Stomach (tissue), 4 donors: ENCODE measurements at regions not wholly inside any gene's neighbourhood (a gene's known extent, or its start where the extent isn't known, plus 50 kb on each side); places are given as distances from the start of the nearest gene placed in this dataset.

Experiments used
- CTCF ChIP-seq, 7 experiments: fragments of 450-650 bp in 4 of 7; fragments of 200-600 bp in 3 of 7; sonication (generic) in 3 of 7; IDR thresholded peaks; one replicate each; pipeline ENCODE4 v1.5.1; 2016 to 2019; ENCODE audit warnings: antibody characterized with exemption in 7 of 7, control low read depth in 2 of 7, mild to moderate bottlenecking in 1 of 7
- POLR2A ChIP-seq, 4 donors: fragments of 450-650 bp; IDR thresholded peaks; one replicate each; pipeline ENCODE4 v1.6.1; 2016; ENCODE audit warnings: antibody characterized with exemption in 4 of 4, control low read depth in 2 of 4, mild to moderate bottlenecking in 1 of 4, moderate library complexity in 1 of 4

DNA sequence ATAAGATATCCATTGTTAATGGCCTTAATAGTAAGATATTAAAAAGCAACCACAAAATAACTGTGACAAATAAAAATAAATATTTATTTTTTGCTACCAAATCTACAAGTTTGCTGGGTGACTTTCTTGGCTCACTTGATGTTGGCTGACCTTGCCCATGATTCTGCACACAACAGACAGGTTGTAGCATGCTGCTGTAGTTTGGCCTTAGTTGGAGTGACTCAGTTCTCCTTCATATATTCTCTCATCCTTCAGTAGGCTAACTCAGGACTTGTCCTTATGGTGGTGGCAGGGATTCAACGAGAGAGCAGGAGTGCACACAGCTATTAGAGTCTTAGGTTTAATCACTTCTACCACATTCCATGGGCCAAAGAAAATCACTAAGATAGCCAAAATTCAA, 437.9 kb downstream of the MRPL39 start:
- no peak for TF ChIP-seq POLR2A (IDR thresholded peaks at IDR 0.05)
- TF ChIP-seq CTCF (IDR thresholded peaks at IDR 0.05), result no peak
